GF-D8 (cell line): ENCODE measurements at regions not wholly inside any gene's neighbourhood (a gene's known extent, or its start where the extent isn't known, plus 50 kb on each side); places are given as distances from the start of the nearest gene placed in this dataset.
"Not testable (repeated sequence)": the region's sequence is repeated elsewhere in the genome, so short reads cannot be mapped to it uniquely, and the experiment has no call there.

Experiments
- DNase-seq: peaks from one replicate; lab custom pipeline; 2025; lab: John Stamatoyannopoulos, UW

GRCh38 chr5:39650008-39650762 is 225.4 kb upstream of the DAB2 start:
- no peak for DNase-seq

DNA sequence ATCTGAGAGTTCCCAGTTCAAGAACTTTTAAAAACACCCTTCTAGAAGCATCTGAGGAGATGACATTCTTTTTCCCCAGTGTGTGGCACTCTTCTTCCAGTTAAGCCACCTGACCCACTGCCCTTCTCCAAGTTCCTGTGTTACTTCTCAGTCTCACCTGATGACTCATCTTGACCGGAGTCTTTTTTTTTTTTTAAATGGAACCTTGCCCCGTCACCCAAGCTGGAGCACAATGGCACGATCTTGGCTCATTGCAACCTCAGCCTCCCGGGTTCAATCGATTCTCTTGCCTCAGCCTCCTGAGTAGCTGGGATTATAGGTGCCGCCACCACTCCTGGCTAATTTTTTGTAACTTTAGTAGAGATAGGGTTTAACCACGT is 224.1 kb upstream of the DAB2 start:
- DNase-seq: no peak

GRCh38 chr5:39648085-39648847 is 223.5 kb upstream of the DAB2 start:
- no peak for DNase-seq

- no peak for DNase-seq
These were observed 215.8 kb upstream of the DAB2 start for GRCh38 chr5:39640552-39640951.

GRCh38 chr5:39639618-39640089 is 214.9 kb upstream of the DAB2 start:
- no peak for DNase-seq

- DNase-seq: no peak
These were observed 214.0 kb upstream of the DAB2 start for GRCh38 chr5:39638813-39639212.

GRCh38 chr5:39633057-39633456 is 208.3 kb upstream of the DAB2 start:
- no peak for DNase-seq

DNA sequence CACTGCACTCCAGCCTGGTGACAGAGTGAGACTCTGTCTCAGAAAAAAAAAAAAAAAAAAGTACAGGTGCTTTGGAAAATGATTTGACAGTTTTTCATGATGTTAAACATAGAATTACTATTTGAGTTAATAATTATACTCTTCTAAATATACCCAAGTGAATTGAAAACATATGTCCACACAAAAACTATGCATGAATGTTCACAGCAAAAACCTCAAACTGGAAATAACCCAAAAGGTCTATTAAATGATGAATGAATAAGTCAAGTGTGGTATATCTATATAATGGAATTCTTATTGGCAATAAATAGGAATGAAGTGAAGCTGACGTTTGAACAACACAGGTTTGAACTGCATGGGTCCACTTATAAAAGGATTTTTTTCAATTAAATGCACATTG is 207.2 kb upstream of the DAB2 start:
- no peak for DNase-seq

- no peak for DNase-seq
These were observed 205.2 kb upstream of the DAB2 start for GRCh38 chr5:39629946-39630345.

DNA sequence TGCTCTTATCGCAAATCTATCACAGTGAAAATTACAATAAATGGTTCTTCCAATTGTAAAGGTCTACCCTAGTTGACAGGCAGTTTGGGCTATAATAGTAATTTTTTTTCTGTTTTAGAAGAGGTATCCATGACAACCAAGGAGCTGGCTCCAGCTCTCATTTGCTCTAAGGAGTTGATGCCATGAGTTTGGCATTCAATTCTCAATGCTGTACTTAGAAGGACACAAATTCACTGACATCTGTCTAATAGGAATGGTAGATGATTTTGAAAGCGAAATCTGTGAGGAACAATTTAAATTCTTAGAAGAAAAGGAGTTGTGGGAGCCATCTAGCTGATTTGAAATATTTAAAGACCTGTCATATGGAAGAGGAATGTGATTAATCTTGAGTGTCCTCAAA is 203.6 kb upstream of the DAB2 start:
- DNase-seq: no peak

DNA sequence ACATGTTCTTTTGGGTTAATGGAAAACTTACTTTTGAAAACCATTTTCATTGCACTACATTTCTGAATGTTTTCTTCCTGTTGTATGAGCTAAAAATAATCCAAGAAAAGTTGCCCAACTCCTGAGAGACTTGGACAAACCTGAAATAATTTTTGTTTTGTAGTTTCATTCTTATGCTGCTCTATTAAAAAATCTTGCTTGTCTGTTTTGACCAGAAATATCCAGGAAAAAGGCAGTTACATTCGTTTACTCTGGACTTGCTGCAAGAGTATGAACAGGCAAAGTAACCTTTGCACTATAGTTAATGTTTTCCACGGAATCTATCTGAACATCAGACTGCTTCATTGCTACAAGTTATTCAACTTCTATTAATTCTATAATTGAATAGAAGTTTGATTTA is 200.1 kb upstream of the DAB2 start:
- DNase-seq: no peak

GRCh38 chr5:39624268-39624886 is 199.6 kb upstream of the DAB2 start:
- DNase-seq: no peak

- no peak for DNase-seq
These were observed 198.6 kb upstream of the DAB2 start for GRCh38 chr5:39623291-39623865.

DNA sequence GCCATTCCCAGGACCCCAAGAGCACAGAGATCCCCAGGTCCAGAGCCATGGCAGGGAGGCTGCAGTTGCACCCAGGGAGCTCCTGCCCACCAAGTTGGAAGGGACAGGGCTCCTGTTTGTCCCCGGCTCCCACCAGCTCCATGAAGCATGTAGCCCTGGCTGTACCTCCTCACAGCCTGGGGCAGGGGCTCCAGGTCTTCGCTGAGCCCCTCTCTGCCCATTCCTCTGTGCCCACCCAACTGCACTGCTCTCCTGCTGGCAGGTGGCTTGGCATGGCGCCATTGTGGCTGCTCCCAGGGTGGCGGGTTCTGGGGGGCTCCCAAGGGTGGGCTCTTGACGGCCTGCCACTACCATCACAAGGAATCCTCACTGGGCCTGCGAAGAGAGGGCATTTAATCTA is 197.5 kb upstream of the DAB2 start:
- DNase-seq: no peak

GRCh38 chr5:39619168-39619818 is 194.5 kb upstream of the DAB2 start:
- DNase-seq: no peak

- no peak for DNase-seq
These were observed 193.6 kb upstream of the DAB2 start for GRCh38 chr5:39618391-39618790.

- DNase-seq: no peak
These were observed 191.4 kb upstream of the DAB2 start for GRCh38 chr5:39616131-39616530.

DNA sequence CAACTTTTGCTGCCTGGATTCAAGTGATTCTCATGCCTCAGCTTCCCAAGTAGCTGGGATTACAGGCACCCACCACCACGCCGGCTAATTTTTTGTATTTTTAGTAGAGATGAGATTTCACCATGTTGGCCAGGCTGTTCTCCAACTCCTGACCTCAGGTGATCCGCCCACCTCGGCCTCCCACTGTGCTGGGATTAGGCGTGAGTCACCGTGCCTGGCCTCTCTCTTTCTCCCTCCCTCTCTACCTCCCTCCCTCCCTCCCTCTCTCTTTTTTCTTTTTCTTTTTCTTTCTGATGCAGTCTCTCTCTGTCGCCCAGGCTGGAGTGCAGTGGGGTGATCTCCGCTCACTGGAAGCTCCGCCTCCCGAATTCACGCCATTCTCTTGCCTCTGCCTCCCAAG is 186.3 kb upstream of the DAB2 start:
- not testable (repeated sequence) for DNase-seq

DNA sequence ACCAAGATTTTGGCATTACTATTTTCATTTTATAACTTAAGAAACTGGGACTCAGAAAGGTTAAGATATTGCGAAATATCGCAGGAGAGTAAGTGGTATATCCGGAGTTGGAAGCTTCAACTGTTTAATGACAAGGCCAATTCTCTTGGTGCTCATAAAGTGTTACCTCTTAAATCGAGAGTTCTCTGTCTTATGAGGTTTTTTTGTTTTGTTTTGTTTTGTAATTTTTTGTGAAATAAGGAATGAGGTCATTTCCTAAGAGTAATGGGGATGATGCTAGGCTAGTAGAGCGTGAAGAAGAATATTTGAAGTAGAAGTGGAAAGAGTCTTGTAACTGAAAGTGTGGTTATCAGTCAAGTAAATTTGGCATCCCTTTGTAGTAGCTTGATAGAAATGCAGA is 183.2 kb upstream of the DAB2 start:
- no peak for DNase-seq

- no peak for DNase-seq
These were observed 181.8 kb upstream of the DAB2 start for GRCh38 chr5:39606591-39606990.

GRCh38 chr5:39605588-39606575 is 181.1 kb upstream of the DAB2 start:
- DNase-seq: no peak
